Epithelial cell of esophagus (primary cell): ENCODE measurements at regions not wholly inside any gene's neighbourhood (a gene's known extent, or its start where the extent isn't known, plus 50 kb on each side); places are given as distances from the start of the nearest gene placed in this dataset.

Experiments used
- DNase-seq: peaks from one replicate; pipeline ENCODE4 v3.0.0; 2010; ENCODE audit warnings: low read depth
- H3K4me3 ChIP-seq: 2 replicates; pipeline ENCODE4 v1.5.1; 2011; ENCODE audit warnings: mild to moderate bottlenecking, low read length, control low read depth
- CTCF ChIP-seq: IDR thresholded peaks from 2 replicates; pipeline ENCODE4 v1.5.1; 2011; ENCODE audit warnings: low read depth, mild to moderate bottlenecking, low read length, control low read depth, inconsistent platforms; ENCODE audit not compliant: insufficient read depth; ENCODE audit errors: missing control alignments

- DNase-seq = peak; percentile 81
- H3K4me3 ChIP-seq = no peak overlapping the region
- no peak for TF ChIP-seq CTCF
Measured at GRCh38 chr14:49946320-49947141, 53.6 kb downstream of the ARF6 start.

- no peak for TF ChIP-seq CTCF
- DNase-seq = no peak
- no peak overlapping the region for H3K4me3 ChIP-seq
Measured at GRCh38 chr14:49947506-49947905, 54.6 kb downstream of the ARF6 start.

DNA sequence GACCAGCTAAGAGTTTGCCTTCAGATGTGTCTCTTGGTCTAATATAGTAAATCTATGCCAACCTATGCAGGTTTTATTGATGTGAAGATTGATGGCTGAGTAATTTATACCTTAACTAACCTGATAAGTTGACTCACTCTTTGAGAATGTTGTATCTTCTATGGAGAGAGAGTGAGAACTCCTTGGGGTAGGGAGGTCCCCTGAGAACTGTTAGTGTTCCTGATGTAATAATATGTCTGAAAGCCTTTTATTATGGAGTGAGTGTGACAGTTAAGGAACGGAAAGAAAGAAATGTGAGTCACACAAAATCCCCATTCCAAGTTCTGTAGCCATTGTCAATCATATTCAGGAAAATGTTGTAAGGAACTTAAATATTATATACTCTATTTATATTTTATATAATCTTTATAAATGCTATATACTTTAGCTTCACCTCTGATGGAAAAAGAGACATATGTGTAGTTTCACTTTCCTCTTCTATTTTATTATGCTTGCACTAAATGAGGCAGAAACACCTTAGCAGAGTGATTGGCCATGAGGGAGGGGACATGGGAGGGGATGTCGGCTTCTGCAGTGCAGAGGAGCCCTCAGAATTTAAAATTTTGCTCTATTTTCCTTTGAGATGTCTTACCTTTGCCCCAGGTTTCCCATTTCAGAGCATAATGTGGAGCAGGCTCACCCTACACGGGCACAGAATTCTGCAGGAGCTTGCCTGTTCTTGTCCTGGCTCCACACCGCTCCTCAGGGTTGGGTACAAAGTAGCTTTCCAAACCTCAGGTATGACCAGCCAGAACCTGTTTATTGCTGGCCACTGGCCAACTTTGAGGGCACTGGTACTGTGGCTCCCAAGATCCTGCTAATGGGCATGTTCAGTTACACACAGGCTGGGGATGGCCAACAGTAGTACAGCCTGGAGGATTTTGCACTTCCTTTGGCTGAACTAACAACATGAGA, 57.7 kb downstream of the ARF6 start:
- peak; percentile 100 for DNase-seq
- no peak for TF ChIP-seq CTCF
- H3K4me3 ChIP-seq = peak overlapping the region; percentile 51

DNA sequence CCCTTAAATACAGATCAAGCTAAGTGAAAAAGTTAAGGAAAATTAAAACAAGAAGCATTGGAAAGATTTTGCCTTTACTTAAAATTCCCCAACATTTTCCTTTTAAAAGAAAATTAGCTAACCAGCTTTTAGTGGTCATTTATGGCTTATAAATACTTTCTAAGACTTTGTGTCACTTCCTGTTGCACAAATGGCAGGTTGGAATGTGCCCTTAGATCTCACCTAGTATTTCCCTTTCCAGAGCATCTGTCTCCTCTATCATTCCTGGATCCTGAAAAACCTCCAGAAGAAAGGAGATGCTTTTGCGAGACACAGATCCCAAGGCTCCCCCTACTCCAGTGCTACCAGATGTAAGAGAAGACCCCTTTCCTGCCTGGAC, 58.3 kb downstream of the ARF6 start:
- no peak for TF ChIP-seq CTCF
- H3K4me3 ChIP-seq = no peak overlapping the region
- peak; percentile 41 for DNase-seq

- TF ChIP-seq CTCF = no peak
- H3K4me3 ChIP-seq = no peak overlapping the region
- DNase-seq = no peak
Measured at GRCh38 chr14:49951691-49952345, 58.9 kb downstream of the ARF6 start.

- peak; percentile 52 for DNase-seq
- H3K4me3 ChIP-seq = no peak overlapping the region
- TF ChIP-seq CTCF = no peak
Measured at GRCh38 chr14:49953196-49953595, 60.3 kb downstream of the ARF6 start.
